NCI-H2107 treated with DMSO at 0.1 percent for 48 hours (cell line): ENCODE measurements at regions not wholly inside any gene's neighbourhood (a gene's known extent, or its start where the extent isn't known, plus 50 kb on each side); places are given as distances from the start of the nearest gene placed in this dataset.

Experiments used
- DNase-seq: peaks from one replicate; lab custom pipeline; 2025; ENCODE audit not compliant: unreplicated experiment; lab: John Stamatoyannopoulos, UW

DNA sequence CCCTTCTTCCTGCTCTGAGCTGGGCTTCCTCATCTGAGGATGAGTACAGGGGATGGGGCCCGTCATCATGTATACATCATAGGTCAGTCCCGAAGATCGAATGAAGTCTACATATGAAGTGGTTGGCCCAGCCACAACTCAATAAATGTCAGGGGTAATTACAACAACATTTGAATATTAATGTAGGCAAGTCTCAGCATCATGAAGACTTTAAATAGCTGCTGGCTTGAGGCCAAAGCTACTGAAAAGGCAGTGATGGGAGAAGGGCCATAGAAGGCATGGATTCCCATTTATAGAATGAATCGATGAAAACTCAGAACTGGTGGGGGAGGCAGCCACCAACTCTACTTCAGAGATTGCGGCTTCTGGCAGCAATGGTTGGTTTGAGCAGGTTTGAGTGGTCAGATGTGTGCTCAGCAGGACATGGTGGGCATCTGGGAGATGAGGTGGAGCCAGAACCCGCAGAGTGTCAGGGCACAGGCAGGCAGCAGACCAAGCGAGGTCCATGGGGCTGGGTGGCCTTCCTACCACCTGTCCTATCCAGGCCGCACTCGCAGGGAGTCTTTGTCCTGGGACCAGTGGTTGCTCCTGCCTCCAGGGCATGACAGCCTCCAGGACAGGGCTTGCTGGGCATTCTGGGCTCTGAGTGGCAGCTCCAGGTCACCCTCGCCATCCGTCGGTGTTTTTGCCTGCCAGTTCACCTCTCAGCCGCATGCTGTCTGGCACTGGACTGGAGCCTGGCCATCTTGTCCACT is 919.1 kb downstream of the TBC1D22A start:
- DNase-seq, result no peak

DNA sequence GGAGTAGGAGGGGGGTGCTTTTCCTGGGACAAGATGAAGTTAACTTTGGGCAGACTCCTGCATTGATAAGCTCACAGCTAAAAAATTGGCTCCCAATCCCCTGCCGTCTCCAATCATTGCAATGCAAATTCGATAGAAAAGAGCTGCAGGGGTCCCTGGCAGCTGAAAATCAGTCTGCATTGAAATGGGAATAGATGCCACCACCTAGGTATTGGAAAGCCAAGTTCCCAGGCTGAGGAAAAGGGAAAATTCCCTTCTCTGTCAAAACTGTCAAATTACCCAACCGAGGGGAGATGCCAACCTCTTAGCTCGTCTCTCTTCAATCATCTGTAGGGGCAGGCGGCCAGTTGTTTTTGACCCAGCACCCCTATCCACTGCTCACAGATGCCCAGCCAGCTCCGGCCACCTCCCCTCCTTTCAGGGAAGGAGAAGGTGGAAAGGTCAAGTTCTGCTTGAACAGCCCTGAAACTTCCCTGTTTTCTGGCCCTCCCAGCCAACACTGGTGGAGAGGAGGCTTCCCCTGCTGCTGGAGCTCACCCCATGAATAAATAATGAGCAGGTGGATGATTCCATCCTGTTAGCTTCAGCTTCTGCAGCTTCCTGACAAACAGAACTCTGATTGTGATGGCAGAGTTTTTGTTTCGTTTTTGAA is 916.3 kb downstream of the TBC1D22A start:
- DNase-seq, result no peak

DNA sequence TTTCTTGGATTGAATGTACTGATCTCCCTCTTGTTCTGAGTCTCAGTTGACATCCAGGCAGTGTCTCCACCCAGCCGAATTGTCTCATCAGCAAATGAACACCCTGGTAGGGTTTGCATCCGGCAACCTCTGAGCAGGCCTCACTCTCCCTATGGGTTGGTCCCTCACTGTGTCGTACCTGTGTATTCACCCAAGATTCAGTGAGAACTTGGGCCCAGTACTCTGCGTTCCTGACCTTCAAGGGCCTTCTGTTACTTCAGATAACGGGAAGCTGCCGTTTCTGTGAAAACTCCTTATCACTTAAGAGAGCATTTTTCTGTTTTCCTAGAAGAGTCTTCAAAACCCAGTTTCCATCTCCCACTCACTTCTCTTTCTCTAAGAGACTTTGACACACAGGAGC is 915.6 kb downstream of the TBC1D22A start:
- no peak for DNase-seq

DNA sequence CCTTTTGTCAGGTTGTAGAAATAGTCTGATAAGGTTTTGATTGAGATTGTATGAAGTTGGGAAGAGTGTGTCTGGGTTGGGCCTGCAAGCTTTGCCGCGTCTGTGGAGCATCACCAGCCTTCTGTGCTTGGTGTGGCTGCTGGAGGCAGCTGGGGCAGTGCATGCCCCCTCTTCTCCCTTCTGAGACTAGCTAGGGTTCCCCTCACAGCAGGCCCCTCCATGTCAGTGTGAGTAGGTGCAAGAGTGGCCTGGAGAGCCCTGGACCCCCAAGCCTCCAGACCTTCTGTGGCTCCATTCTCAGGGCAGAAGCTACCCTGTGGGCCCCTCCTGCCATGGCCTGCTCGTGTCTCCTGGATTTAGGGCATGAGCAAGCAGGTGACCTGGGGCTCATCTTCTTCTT is 914.2 kb downstream of the TBC1D22A start:
- DNase-seq, result no peak

DNA sequence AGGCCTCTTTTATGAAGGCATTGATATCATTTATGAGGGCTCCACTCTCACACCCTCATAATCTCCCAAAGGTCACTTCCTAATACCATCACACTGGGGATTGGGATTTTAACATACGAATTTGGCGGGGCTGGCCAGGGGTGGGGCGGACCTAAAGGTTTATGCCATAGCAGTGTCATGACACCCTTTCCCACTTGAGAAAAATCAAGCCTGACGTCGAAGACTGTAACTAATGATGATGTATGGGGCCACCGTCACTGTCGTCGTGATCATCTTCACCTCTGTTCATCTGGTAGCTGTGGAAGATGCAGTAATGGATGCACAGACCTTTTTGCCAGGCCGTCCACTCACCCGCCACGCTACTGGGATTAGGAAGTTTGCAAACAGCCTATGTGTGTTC is 912.1 kb downstream of the TBC1D22A start:
- no peak for DNase-seq

DNA sequence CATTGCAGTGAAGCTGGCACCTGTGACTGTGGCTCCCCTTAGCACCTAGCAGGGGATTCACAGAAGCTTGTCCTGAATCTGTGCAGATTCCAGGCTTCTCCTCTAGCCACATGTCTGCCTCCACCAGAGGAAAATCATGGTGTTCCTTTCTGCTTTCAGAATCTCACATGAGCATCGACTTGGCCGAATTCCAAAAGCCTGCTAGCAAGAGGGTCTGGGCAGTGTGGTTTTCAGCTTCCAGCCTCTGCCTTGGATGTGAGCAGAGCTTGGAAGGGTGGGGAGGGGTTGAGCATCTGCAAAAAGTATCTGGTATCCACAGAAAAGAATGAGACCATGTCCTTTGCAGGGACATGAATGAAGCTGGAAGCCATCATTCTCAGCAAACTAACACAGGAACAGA is 911.1 kb downstream of the TBC1D22A start:
- no peak for DNase-seq

DNA sequence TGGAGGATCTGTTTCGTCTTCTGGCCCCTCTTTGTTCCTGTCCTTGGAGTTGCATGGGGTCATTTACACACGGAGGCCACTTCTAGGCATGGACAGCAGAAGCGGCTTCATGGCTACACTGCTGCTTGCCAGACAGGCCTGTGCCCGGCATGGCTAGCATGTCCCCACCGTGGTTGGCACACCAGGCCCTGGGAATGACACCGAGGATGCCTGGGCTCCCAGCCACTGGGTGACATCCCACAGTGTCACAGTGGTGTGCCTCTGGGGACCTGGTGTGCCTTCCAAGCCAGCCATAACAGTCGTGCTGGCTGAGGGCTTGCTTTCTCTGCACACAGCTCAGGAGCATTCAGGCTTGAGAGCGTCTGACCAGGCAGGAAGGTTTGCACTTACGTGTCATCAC is 910.1 kb downstream of the TBC1D22A start:
- no peak for DNase-seq

DNA sequence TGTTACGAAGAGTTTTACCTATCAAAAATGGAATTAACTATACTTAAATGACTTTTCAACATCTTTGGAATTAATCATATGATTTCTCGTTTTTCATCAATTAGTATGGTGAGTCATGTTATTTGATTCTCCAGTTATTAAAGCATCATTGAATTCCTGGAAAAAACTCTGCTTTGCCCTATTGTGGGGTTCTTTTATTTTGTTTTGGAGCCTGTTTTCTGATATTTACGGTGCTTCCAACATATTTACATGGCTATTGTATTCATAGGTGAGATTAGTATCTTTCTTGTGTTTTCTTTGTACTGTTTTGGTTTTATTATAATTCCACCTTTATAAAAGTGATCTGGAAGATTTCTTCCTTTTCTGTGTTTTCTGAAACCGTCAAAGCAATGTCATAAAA is 902.7 kb downstream of the TBC1D22A start:
- no peak for DNase-seq

DNA sequence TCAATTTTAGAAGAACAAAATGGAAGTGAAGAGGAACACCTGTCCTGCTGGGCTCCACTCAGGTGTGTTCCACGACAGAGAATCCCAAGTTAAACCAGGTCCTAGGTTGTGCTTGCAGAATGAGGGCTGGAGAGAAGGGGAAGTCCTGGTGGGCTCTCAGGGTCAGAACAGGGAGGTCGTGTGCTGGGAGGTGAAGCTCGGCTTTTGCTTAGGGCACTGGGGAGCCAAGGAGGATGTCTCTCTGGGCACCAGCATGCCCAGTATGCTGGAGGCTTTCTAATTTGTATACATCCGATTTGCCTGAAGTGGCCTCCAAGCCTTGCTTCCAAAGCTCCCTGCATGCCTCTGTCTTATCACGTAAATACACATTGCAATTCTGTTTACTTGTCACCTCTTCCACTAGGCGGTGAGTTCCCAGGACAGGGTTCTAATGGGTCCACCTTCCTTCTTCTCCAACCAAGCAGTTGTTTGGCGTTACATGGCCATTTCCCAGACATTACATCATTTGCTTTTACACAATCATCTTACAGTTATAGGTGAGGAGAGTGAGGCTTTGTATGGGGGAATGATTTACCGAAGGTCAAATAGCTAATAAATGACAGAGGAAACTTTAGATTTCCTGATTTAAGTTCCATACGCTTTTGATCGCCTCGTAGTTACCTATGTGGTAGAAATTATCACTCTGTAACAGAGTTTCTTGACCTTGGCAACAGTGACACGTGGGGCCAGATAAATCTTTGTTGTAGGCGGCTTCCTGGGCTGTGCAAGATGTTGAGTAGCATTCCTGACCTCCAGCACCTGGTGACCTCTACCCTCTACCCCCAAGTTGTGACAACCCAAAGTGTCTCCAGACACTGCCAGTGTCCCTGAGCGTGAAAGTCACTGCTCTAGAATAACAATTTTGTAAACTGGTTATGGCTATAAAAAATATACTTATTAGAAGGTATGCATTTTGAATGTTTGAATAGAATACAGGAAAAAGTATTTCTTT is 901.5 kb downstream of the TBC1D22A start:
- no peak for DNase-seq

DNA sequence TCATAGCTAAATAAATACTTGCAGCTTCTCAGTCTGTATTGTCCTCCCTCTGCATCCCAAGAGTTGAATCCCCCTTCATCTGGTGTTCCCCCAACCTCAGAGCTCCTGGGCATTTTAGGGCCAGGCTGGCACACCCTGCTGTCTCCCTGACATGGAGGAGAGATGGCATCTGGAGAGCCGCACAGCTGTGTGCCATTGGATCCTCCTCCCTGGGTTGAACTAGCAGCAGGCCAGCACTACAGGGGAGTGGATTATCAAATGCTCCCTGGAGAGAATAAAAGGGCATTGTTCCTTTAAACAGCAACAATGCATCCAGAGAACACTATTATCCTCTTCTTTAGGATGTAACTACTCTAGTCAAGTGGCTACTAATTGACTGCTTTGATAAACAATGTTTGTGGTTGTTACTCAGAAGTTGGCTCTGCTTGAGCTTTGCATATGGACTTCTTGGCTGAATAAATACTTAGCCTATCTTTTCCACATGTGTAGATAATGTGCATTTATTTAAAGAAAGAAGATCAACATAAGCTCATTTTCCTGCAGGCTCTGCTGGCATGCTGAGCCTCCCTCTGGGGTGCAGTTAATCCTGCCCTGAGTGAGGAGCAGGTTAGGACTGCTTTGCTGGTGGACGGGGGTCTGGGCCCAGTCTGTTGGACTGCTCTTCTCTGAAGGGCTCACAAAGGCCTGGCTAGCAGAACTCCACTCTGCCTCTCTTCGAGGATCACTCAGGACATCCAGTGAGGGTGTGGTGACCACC is 897.2 kb downstream of the TBC1D22A start:
- DNase-seq, result no peak

DNA sequence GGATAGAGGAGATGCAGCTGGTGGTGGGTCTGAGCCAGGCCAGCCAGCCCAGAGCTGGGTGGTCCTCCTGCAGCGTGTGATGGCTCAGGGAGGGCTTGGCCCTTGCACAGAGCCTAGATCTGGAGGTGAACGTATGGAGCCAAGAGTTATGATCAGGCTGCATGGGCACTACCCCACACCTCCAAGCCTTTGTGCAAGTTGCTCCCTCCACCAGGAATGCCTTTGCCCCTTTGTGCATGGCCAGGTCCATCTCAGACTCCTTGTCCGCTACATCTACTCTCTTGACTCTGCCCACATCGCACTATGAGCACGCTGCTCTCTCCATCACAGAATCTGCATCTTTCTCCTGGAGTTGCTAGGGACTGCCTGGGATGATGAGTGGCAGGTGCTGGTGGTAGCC is 895.7 kb downstream of the TBC1D22A start:
- DNase-seq, result no peak

DNA sequence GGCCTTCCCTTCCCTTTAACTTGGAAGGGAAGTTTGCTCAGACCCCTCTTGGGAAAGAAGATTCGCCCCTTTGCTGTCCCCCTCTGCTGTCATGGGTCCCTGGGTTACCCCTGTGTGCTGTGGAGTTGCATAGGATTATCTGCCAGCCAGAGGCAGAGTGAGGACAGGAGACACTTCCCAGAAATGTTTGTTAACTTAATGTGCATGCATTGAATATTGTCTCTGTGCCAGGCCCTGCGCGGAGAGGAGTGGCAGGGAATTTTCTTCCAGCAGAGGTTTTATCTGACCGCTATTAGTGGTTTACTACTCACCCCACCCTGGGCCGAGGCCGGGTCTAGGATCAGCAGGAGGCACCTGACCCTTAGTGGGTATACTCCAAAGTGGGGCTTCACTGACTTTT is 894.8 kb downstream of the TBC1D22A start:
- no peak for DNase-seq

DNA sequence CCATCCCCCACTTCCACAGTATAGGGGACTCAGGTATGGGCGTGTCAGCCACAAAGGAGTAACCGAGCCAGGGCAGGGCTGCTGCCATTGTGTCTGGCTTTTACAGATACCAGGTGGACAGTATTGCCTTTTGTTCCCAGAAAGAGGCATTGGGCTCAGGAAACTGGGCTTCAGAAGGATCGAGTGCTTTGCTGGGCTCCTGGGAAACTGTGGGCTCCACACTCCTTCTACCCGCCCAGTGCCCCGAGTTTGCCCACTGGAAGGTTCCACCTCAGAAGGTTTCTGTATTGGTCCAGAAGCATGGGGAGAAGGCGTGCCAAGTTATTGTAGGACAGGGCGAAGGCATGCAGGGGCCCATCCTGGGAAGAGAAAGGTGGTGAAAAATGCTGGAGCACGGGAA is 894.4 kb downstream of the TBC1D22A start:
- no peak for DNase-seq

DNA sequence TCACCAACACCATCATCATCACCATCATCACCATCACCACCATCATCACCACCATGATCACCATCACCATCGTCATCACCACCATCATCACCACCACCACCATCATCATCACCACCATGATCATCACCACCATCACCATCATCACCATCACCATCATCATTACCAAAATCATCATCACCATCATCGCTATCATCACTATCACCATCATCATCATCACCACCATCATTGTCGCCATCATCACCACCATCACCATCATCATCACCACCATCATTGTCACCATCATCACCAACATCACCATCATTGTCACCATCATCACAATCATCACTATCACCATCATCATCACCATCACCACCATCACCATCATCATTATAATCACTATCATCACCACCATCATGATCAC is 893.5 kb downstream of the TBC1D22A start:
- no peak for DNase-seq

DNA sequence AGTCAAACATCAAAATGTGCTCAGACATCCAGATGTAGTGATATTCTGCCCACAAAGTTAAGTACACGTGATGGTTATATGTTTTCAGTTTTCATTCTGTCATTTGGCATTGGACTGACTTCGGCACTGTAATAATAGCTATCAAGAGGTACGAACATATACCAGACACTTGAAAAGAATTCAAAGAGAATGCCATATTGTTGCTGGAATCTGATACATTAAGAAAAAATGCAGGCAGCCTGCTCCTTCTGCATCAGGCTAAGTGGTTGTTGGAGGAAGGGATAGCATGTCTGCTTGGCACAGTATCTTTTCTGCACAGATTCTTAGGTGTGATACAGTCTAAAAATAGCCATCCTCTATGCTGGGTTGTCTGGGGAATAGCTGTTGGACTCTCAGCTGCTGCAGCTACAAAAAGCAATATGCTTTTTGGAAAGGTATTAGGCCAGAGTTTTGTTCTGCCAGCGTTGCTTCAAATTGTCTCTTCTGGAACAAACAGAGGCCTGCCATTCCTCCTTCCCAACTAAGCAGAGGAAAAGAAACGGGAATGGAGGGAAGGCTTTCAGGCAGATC is 892.6 kb downstream of the TBC1D22A start:
- DNase-seq, result no peak

DNA sequence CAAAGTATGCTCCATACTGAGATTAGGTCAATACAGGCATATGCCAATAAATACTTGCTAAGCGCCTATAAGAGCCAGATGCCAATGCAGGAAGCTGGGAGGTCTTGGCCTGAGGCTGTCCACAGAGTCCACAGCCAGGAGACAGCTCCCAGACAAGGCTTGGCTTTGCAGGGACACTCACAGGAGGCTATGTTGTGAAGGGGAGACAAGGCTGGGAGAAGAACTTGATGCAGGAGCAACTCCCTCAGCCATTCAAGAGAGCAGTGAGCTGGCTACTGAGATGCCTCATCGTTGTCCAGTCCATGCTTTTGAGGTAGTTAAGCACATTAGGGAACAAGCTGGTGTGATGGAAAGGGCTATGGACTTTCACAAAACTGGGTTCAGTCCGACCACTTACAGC is 891.5 kb downstream of the TBC1D22A start:
- DNase-seq, result no peak

DNA sequence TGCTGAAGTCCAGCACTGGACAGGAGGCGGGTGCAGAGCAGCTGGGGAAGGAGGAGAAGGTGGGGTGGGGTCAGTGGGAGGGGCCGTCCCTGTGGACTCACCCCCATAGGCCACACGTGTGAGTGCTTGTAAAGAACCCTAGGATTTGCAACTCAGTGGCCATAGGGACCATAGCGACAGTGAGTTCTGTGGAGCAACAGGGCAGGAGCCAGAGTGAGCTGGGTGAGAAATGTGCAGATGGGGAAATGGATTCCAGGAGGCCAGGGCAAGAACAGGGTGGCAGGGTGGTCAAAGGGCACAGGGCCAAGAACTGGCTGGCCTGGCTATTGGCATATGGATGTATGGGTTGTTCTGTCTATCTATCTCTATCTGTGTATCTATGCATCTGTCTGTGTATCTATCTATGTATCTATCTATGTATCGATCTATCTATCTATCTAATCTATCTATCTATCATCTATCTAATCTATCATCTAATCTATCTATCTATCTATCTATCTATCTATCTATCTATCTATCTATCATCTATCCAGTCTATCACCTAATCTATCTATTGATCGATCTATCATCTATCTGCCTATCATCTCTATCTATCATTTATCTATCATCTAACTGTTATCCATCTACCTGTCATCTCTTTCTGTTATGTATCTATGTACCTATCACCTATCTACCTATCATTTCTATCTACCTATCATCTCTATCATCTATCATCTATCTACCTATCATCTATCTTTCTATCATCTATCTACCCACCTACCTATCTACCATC is 889.0 kb downstream of the TBC1D22A start:
- no peak for DNase-seq

DNA sequence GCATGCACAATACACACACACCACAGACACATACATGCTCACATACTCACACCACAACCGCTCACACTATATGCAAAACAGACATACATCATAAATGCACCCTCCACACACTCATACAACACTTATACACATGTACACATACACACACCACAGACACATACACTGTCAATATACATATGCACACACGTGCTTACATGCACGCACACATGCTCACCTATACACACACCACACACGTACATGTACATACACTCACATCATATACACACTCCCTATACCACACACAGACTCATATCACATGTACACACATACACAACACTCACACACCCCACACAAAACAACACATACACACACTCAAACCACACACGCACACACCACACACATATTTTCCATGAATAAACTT is 885.3 kb downstream of the TBC1D22A start:
- no peak for DNase-seq

DNA sequence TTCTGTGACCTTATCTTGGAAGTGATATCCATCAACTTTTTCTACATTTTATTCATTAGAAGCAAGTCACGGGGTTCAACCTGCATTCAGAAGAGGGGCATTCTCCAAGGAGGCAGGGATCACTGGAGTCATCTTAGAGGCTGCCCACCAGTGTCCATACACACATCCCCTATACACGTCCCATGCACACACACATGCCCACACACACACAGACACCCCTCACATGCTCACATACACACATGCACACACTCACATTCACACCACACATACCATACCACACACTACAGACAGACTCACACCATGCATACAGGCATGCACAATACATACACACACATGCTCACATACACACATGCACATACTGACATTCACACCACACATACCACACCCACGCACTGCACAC is 884.7 kb downstream of the TBC1D22A start:
- no peak for DNase-seq

DNA sequence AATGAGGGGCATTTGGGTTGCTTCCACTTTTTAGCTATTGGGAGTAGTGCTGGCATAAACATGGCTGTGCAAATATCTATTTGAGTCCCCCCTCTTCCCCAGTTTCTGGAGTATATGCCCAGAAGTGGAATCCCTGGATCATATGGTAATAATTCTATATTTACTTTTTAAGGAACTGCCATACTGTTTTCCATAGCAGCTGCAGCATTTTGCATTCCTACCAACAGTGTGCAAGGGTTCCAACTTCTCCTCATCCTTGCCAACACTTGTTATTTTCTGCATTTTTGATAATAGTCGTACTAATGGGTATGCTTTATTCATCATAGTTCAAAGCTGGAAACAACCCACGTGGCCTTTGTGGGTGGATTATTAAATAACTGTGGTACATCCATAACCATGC is 883.5 kb downstream of the TBC1D22A start:
- DNase-seq, result no peak
